Trophoblast cell (in vitro differentiated cells and primary cell): ENCODE measurements at regions not wholly inside any gene's neighbourhood (a gene's known extent, or its start where the extent isn't known, plus 50 kb on each side); places are given as distances from the start of the nearest gene placed in this dataset.
"Not testable (repeated sequence)": the region's sequence is repeated elsewhere in the genome, so short reads cannot be mapped to it uniquely, and the experiment has no call there.

Experiments used
- DNase-seq, 2 donors: peaks; one replicate each; pipeline ENCODE4 v3.0.0-alpha.2; 2016
- H2AFZ ChIP-seq: 2 replicates; pipeline ENCODE4 v1.6.1; 2013; ENCODE audit warnings: low read length, moderate library complexity, mild to moderate bottlenecking; ENCODE audit not compliant: insufficient read depth, poor library complexity
- H2AK5ac ChIP-seq: 2 replicates; pipeline ENCODE4 v1.6.1; 2013; ENCODE audit warnings: mild to moderate bottlenecking, low read length
- H2BK120ac ChIP-seq: 2 replicates; pipeline ENCODE4 v1.6.1; 2013; ENCODE audit warnings: low read length, mild to moderate bottlenecking, moderate library complexity; ENCODE audit not compliant: insufficient read depth, poor library complexity
- H2BK12ac ChIP-seq: 2 replicates; pipeline ENCODE4 v1.6.1; 2013; ENCODE audit warnings: mild to moderate bottlenecking, low read length, moderate library complexity
- H2BK5ac ChIP-seq: 2 replicates; pipeline ENCODE4 v1.6.1; 2013; ENCODE audit warnings: low read length, low read depth, moderate library complexity, mild to moderate bottlenecking; ENCODE audit not compliant: poor library complexity
- H3K14ac ChIP-seq: 2 replicates; pipeline ENCODE4 v1.6.1; 2013; ENCODE audit warnings: mild to moderate bottlenecking, low read length
- H3K18ac ChIP-seq: 2 replicates; pipeline ENCODE4 v1.6.1; 2013; ENCODE audit warnings: mild to moderate bottlenecking, low read length
- H3K23ac ChIP-seq: 2 replicates; pipeline ENCODE4 v1.6.1; 2013; ENCODE audit warnings: low read length
- H3K27ac ChIP-seq: 2 replicates; pipeline ENCODE4 v1.5.1; 2013; ENCODE audit warnings: low read depth, mild to moderate bottlenecking, inconsistent platforms, low read length, moderate library complexity
- H3K27me3 ChIP-seq: 2 replicates; pipeline ENCODE4 v1.6.1; 2013; ENCODE audit warnings: inconsistent platforms, mild to moderate bottlenecking, low read length, moderate library complexity; ENCODE audit not compliant: insufficient read depth
- H3K36me3 ChIP-seq, 2 experiments: 1 replicate in 1 of 2; 2 replicates in 1 of 2; pipeline ENCODE4 v1.6.1; 2013; ENCODE audit warnings: low read length in 2 of 2, mild to moderate bottlenecking in 2 of 2, moderate library complexity in 1 of 2; ENCODE audit not compliant: insufficient read depth in 2 of 2, control insufficient read depth in 1 of 2
- H3K4ac ChIP-seq: 2 replicates; pipeline ENCODE4 v1.6.1; 2013; ENCODE audit warnings: low read depth, mild to moderate bottlenecking, low read length, moderate library complexity
- H3K4me1 ChIP-seq, 2 experiments: 1 replicate in 1 of 2; 2 replicates in 1 of 2; pipeline ENCODE4 v1.6.1; 2013; ENCODE audit warnings: low read length in 2 of 2, mild to moderate bottlenecking in 2 of 2, moderate library complexity in 1 of 2; ENCODE audit not compliant: insufficient read depth in 2 of 2, control insufficient read depth in 1 of 2
- H3K4me2 ChIP-seq: 2 replicates; pipeline ENCODE4 v1.6.1; 2013; ENCODE audit warnings: inconsistent platforms, mild to moderate bottlenecking, low read length, moderate library complexity
- H3K4me3 ChIP-seq: 2 replicates; pipeline ENCODE4 v1.5.1; 2013; ENCODE audit warnings: mild to moderate bottlenecking, low read depth, low read length, inconsistent platforms
- H3K79me1 ChIP-seq: one replicate; pipeline ENCODE4 v1.6.1; 2013; ENCODE audit warnings: low read length
- H3K79me2 ChIP-seq: 2 replicates; pipeline ENCODE4 v1.6.1; 2013; ENCODE audit warnings: low read length, mild to moderate bottlenecking; ENCODE audit not compliant: control insufficient read depth, insufficient read depth, poor library complexity
- H3K9ac ChIP-seq: 2 replicates; pipeline ENCODE4 v1.6.1; 2013; ENCODE audit warnings: mild to moderate bottlenecking, low read length
- H3K9me3 ChIP-seq: 2 replicates; pipeline ENCODE4 v1.6.1; 2013; ENCODE audit warnings: low read depth, mild to moderate bottlenecking, control low read depth, inconsistent platforms, low read length; ENCODE audit not compliant: insufficient read depth
- H4K12ac ChIP-seq: 2 replicates; pipeline ENCODE4 v1.6.1; 2013; ENCODE audit warnings: low read depth, mild to moderate bottlenecking, low read length, moderate library complexity
- H4K8ac ChIP-seq: 2 replicates; pipeline ENCODE4 v1.6.1; 2013; ENCODE audit warnings: low read depth, mild to moderate bottlenecking, low read length, moderate library complexity
- H4K91ac ChIP-seq: one replicate; pipeline ENCODE4 v1.6.1; 2013; ENCODE audit warnings: low read depth, mild to moderate bottlenecking, low read length, moderate library complexity
- WGBS: extraction: QIAGEN DNeasy Blood & Tissue Kit; methylation state at CpG from one replicate; pipeline ENCODE4 v1.1.7; 2013; ENCODE audit warnings: missing lambda C conversion rate; ENCODE audit not compliant: insufficient read length, insufficient coverage; ENCODE audit errors: extremely low coverage; 5-methylcytosine and 5-hydroxymethylcytosine counted together

GRCh38 chr15:44824277-44825145 is 88.2 kb downstream of the TRIM69 start:
- not testable (repeated sequence) for H3K27me3 ChIP-seq, H3K79me2 ChIP-seq, H4K12ac ChIP-seq, H2BK5ac ChIP-seq, H3K79me1 ChIP-seq, H2AFZ ChIP-seq, H3K27ac ChIP-seq, H3K4me3 ChIP-seq, H4K8ac ChIP-seq, H2BK120ac ChIP-seq, H3K9ac ChIP-seq, H2BK12ac ChIP-seq, H3K9me3 ChIP-seq, H3K14ac ChIP-seq, DNase-seq, H3K23ac ChIP-seq, H3K4me2 ChIP-seq, H2AK5ac ChIP-seq, H3K18ac ChIP-seq, H3K4ac ChIP-seq, H3K36me3 ChIP-seq, H4K91ac ChIP-seq, H3K4me1 ChIP-seq
- WGBS, result no CpG with 5 or more reads among the region's 9 CpGs

- not testable (repeated sequence) for H3K9me3 ChIP-seq, H3K14ac ChIP-seq, H2BK12ac ChIP-seq, H3K9ac ChIP-seq, H2AFZ ChIP-seq, H3K4me2 ChIP-seq, H4K12ac ChIP-seq, H3K79me1 ChIP-seq, H3K36me3 ChIP-seq, DNase-seq, H2AK5ac ChIP-seq, H4K91ac ChIP-seq, H3K27ac ChIP-seq, H2BK120ac ChIP-seq, H3K18ac ChIP-seq, H3K79me2 ChIP-seq, H3K4ac ChIP-seq, H3K4me1 ChIP-seq, H2BK5ac ChIP-seq, H3K27me3 ChIP-seq, H3K23ac ChIP-seq, H3K4me3 ChIP-seq, H4K8ac ChIP-seq
- no CpG with 5 or more reads among the region's 1 CpG for WGBS
Measured at GRCh38 chr15:44826583-44826982, 90.3 kb downstream of the TRIM69 start.

- H4K12ac ChIP-seq, H2AK5ac ChIP-seq, H3K9ac ChIP-seq, H3K4me1 ChIP-seq, H3K27ac ChIP-seq, H4K8ac ChIP-seq, H2BK12ac ChIP-seq, H3K79me2 ChIP-seq, H3K9me3 ChIP-seq, H3K27me3 ChIP-seq, H2BK5ac ChIP-seq, H2AFZ ChIP-seq, DNase-seq, H3K4ac ChIP-seq, H3K14ac ChIP-seq, H3K4me2 ChIP-seq, H3K36me3 ChIP-seq, H4K91ac ChIP-seq, H2BK120ac ChIP-seq, H3K18ac ChIP-seq, H3K4me3 ChIP-seq, H3K79me1 ChIP-seq, H3K23ac ChIP-seq: not testable (repeated sequence)
- WGBS, result no CpG with 5 or more reads among the region's 14 CpGs
Measured at GRCh38 chr15:44828229-44828914, 92.0 kb downstream of the TRIM69 start.

- not testable (repeated sequence) for H3K4me1 ChIP-seq, H2BK12ac ChIP-seq, H2AK5ac ChIP-seq, H3K27ac ChIP-seq, DNase-seq, H3K4me3 ChIP-seq, H3K9ac ChIP-seq, H3K18ac ChIP-seq, H3K4me2 ChIP-seq, H3K4ac ChIP-seq, H3K27me3 ChIP-seq, H2BK5ac ChIP-seq, H4K12ac ChIP-seq, H2BK120ac ChIP-seq, H3K79me1 ChIP-seq, H4K91ac ChIP-seq, H3K79me2 ChIP-seq, H3K14ac ChIP-seq, H3K9me3 ChIP-seq, H3K23ac ChIP-seq, H3K36me3 ChIP-seq, H2AFZ ChIP-seq, H4K8ac ChIP-seq
- WGBS, result no CpG with 5 or more reads among the region's 4 CpGs
Measured at GRCh38 chr15:44829150-44829549, 92.8 kb downstream of the TRIM69 start.
